ENCODE measurements at regions not wholly inside any gene's neighbourhood (a gene's known extent, or its start where the extent isn't known, plus 50 kb on each side); places are given as distances from the start of the nearest gene placed in this dataset.

GRCh38 chrX:149286940-149287349 is 218.2 kb downstream of the IDS start:
- H3K27ac ChIP-seq (ENCODE audit: low read depth in 1 of 2, low read length in 2 of 2), result no peak overlapping the region
- no peaks in the 10 kb centered on the region for H3K9me3 ChIP-seq (ENCODE audit: control insufficient read depth in 1 of 2, insufficient read depth in 1 of 2, low read length in 2 of 2)
- H3K4me1 Mint-ChIP-seq (ENCODE audit: low read depth), result no peaks in the 10 kb centered on the region
- H3K27me3 Mint-ChIP-seq, result no peaks in the 10 kb centered on the region
- TF ChIP-seq, protein P1, sequence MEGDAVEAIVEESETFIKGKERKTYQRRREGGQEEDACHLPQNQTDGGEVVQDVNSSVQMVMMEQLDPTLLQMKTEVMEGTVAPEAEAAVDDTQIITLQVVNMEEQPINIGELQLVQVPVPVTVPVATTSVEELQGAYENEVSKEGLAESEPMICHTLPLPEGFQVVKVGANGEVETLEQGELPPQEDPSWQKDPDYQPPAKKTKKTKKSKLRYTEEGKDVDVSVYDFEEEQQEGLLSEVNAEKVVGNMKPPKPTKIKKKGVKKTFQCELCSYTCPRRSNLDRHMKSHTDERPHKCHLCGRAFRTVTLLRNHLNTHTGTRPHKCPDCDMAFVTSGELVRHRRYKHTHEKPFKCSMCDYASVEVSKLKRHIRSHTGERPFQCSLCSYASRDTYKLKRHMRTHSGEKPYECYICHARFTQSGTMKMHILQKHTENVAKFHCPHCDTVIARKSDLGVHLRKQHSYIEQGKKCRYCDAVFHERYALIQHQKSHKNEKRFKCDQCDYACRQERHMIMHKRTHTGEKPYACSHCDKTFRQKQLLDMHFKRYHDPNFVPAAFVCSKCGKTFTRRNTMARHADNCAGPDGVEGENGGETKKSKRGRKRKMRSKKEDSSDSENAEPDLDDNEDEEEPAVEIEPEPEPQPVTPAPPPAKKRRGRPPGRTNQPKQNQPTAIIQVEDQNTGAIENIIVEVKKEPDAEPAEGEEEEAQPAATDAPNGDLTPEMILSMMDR (IDR thresholded peaks at IDR 0.05), result peak; percentile 59
- no peak overlapping the region for H3K4me3 Mint-ChIP-seq
- no peaks in the 10 kb centered on the region for H3K4me1 ChIP-seq (ENCODE audit: insufficient read depth, low read length)
- ChIA-PET POLR2A (no interaction called here), CTCF (interaction anchor here (0.7 to 1.2 kb wide), 4 partner anchors 9 to 1237 kb away, joined by 3 to 6 read pairs (median 3); no protein-coding TSS in a partner anchor)
- H3K27me3 ChIP-seq (ENCODE audit: control insufficient read depth in 1 of 2, insufficient read depth in 2 of 2, low read length in 2 of 2), result no peaks in the 10 kb centered on the region
- peak in 13 of 14 experiments; percentile 1 to 66 (median 32) for DNase-seq
- no peaks in the 10 kb centered on the region for H3K36me3 ChIP-seq (ENCODE audit: insufficient read depth, low read length)
- H3K36me3 Mint-ChIP-seq (ENCODE audit: low read depth), result no peaks in the 10 kb centered on the region
- no peaks in the 10 kb centered on the region for H3K9me3 Mint-ChIP-seq
- intact Hi-C loops (cut with DNase I, micrococcal nuclease), result loop anchor here in 1 of 2 experiments (2.0 to 5.0 kb wide), 2 partner anchors 1154 to 1475 kb away; no protein-coding TSS in a partner anchor
- H3K4me3 ChIP-seq (ENCODE audit: low read length), result no peak overlapping the region
- no peak overlapping the region for H3K27ac Mint-ChIP-seq
- no peak for ATAC-seq (ENCODE audit: poor library complexity)

GRCh38 chrX:149284616-149285015 is 220.5 kb downstream of the IDS start:
- intact Hi-C loops (cut with DNase I, micrococcal nuclease), result loop anchor here in 1 of 2 experiments (5.0 kb wide), 1 partner anchor 1472 kb away; no protein-coding TSS in a partner anchor
- no peak overlapping the region for H3K4me3 Mint-ChIP-seq
- ChIA-PET CTCF (interaction anchor here (1.4 kb wide), 1 partner anchor 9 kb away, joined by 3 read pairs; no protein-coding TSS in a partner anchor), POLR2A (no interaction called here)
- Histone ChIP-seq H3K27ac (ENCODE audit: low read depth in 1 of 2, low read length in 2 of 2) (no peak overlapping the region), H3K36me3 (ENCODE audit: insufficient read depth, low read length) (no peaks in the 10 kb centered on the region), H3K4me3 (ENCODE audit: low read length) (no peak overlapping the region), H3K4me1 (ENCODE audit: insufficient read depth, low read length) (no peaks in the 10 kb centered on the region), H3K27me3 (ENCODE audit: control insufficient read depth in 1 of 2, insufficient read depth in 2 of 2, low read length in 2 of 2) (no peaks in the 10 kb centered on the region), H3K9me3 (ENCODE audit: control insufficient read depth in 1 of 2, insufficient read depth in 1 of 2, low read length in 2 of 2) (no peaks in the 10 kb centered on the region)
- TF ChIP-seq, protein P1 (IDR thresholded peaks at IDR 0.05), result no peak
- H3K4me1 Mint-ChIP-seq (ENCODE audit: low read depth), result no peaks in the 10 kb centered on the region
- no peaks in the 10 kb centered on the region for H3K36me3 Mint-ChIP-seq (ENCODE audit: low read depth)
- no peaks in the 10 kb centered on the region for H3K9me3 Mint-ChIP-seq
- no peaks in the 10 kb centered on the region for H3K27me3 Mint-ChIP-seq
- no peak overlapping the region for H3K27ac Mint-ChIP-seq
- no peak for DNase-seq
- ATAC-seq (ENCODE audit: poor library complexity), result no peak

DNA sequence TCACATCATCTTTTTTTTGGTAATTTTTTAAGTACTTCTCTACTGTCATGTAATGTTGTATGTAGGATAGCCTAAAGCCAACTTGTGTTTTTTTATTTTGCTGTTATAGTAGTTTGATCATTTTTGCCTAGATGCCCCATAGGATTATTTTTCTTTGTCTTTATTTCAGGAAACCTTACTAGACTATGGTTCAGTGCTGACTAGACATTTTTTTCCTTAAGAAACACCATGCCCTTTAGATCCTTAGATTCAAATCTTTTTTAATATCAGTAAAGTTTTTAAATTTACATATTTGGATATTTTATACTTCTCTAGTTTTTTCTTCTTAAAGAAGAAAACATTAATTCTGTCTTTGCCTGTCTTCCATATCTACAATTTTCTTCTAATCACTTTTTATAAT is 221.3 kb downstream of the IDS start:
- H3K36me3 Mint-ChIP-seq (ENCODE audit: low read depth), result no peaks in the 10 kb centered on the region
- H3K9me3 Mint-ChIP-seq, result no peaks in the 10 kb centered on the region
- TF ChIP-seq, protein P1 (IDR thresholded peaks at IDR 0.05), result no peak
- Histone ChIP-seq H3K4me1 (ENCODE audit: insufficient read depth, low read length) (no peaks in the 10 kb centered on the region), H3K4me3 (ENCODE audit: low read length) (no peak overlapping the region), H3K27ac (ENCODE audit: low read depth in 1 of 2, low read length in 2 of 2) (no peak overlapping the region), H3K36me3 (ENCODE audit: insufficient read depth, low read length) (no peaks in the 10 kb centered on the region), H3K27me3 (ENCODE audit: control insufficient read depth in 1 of 2, insufficient read depth in 2 of 2, low read length in 2 of 2) (no peaks in the 10 kb centered on the region), H3K9me3 (ENCODE audit: control insufficient read depth in 1 of 2, insufficient read depth in 1 of 2, low read length in 2 of 2) (no peaks in the 10 kb centered on the region)
- intact Hi-C loops (cut with DNase I, micrococcal nuclease), result no loop called here
- no peak for ATAC-seq (ENCODE audit: poor library complexity)
- DNase-seq, result no peak
- H3K4me3 Mint-ChIP-seq, result no peak overlapping the region
- POLR2A ChIA-PET, result no interaction called here
- CTCF ChIA-PET, result interaction anchor here (1.4 kb wide), 1 partner anchor 9 kb away, joined by 3 read pairs; no protein-coding TSS in a partner anchor
- H3K27me3 Mint-ChIP-seq, result no peaks in the 10 kb centered on the region
- H3K4me1 Mint-ChIP-seq (ENCODE audit: low read depth), result no peaks in the 10 kb centered on the region
- no peak overlapping the region for H3K27ac Mint-ChIP-seq
